H7 (cell line): ENCODE measurements at regions not wholly inside any gene's neighbourhood (a gene's known extent, or its start where the extent isn't known, plus 50 kb on each side); places are given as distances from the start of the nearest gene placed in this dataset.

Experiments
- DNase-seq: peaks from one replicate; pipeline ENCODE4 v3.0.0; 2012
- H3K27me3 ChIP-seq: 2 replicates; pipeline ENCODE4 v1.6.0; 2011; ENCODE audit warnings: mild to moderate bottlenecking, low read length; ENCODE audit not compliant: control insufficient read depth, insufficient read depth
- H3K36me3 ChIP-seq: replicated peaks from 2 replicates; pipeline ENCODE4 v1.5.1; 2011; ENCODE audit warnings: low read length; ENCODE audit not compliant: control insufficient read depth, insufficient read depth
- H3K4me3 ChIP-seq: 2 replicates; pipeline ENCODE4 v1.5.1; 2011; ENCODE audit warnings: low read depth, mild to moderate bottlenecking, control low read depth, low read length, moderate library complexity; ENCODE audit not compliant: insufficient read depth

GRCh38 chr10:91105269-91105668 lies 115.2 kb upstream of the PCGF5 start:
- Histone ChIP-seq H3K27me3 (no peaks in the 10 kb centered on the region), H3K36me3 (no peaks in the 10 kb centered on the region), H3K4me3 (no peak overlapping the region)
- DNase-seq = no peak

- Histone ChIP-seq H3K27me3 (no peaks in the 10 kb centered on the region), H3K4me3 (no peak overlapping the region), H3K36me3 (no peaks in the 10 kb centered on the region)
- DNase-seq = no peak
Measured at GRCh38 chr10:91108820-91109219, 111.6 kb upstream of the PCGF5 start.

GRCh38 chr10:91111060-91111459 lies 109.4 kb upstream of the PCGF5 start:
- Histone ChIP-seq H3K36me3 (no peaks in the 10 kb centered on the region), H3K4me3 (no peak overlapping the region)

GRCh38 chr10:91115618-91116390 lies 104.7 kb upstream of the PCGF5 start:
- Histone ChIP-seq H3K27me3 (no peaks in the 10 kb centered on the region), H3K4me3 (no peak overlapping the region), H3K36me3 (no peaks in the 10 kb centered on the region)
- DNase-seq = no peak

More at GRCh38 chr10:91111060-91111459, 109.4 kb upstream of the PCGF5 start:
- no peaks in the 10 kb centered on the region for H3K27me3 ChIP-seq
- no peak for DNase-seq

GRCh38 chr10:91117505-91117904 lies 103.0 kb upstream of the PCGF5 start:
- no peaks in the 10 kb centered on the region for H3K36me3 ChIP-seq
- no peak overlapping the region for H3K4me3 ChIP-seq
- DNase-seq = no peak
- no peaks in the 10 kb centered on the region for H3K27me3 ChIP-seq

GRCh38 chr10:91120348-91120747 lies 100.1 kb upstream of the PCGF5 start:
- Histone ChIP-seq H3K27me3 (no peaks in the 10 kb centered on the region), H3K36me3 (no peaks in the 10 kb centered on the region), H3K4me3 (no peak overlapping the region)
- no peak for DNase-seq

GRCh38 chr10:91123261-91123660 lies 97.2 kb upstream of the PCGF5 start:
- Histone ChIP-seq H3K4me3 (no peak overlapping the region), H3K36me3 (no peaks in the 10 kb centered on the region), H3K27me3 (no peaks in the 10 kb centered on the region)
- no peak for DNase-seq

- Histone ChIP-seq H3K27me3 (no peaks in the 10 kb centered on the region), H3K4me3 (no peak overlapping the region), H3K36me3 (no peaks in the 10 kb centered on the region)
- DNase-seq = no peak
Measured at GRCh38 chr10:91124016-91124415, 96.4 kb upstream of the PCGF5 start.

- Histone ChIP-seq H3K27me3 (no peaks in the 10 kb centered on the region), H3K36me3 (no peaks in the 10 kb centered on the region), H3K4me3 (no peak overlapping the region)
- DNase-seq = no peak
Measured at GRCh38 chr10:91126471-91126870, 94.0 kb upstream of the PCGF5 start.

GRCh38 chr10:91127341-91128082 lies 93.0 kb upstream of the PCGF5 start:
- Histone ChIP-seq H3K36me3 (no peaks in the 10 kb centered on the region), H3K27me3 (no peaks in the 10 kb centered on the region), H3K4me3 (no peak overlapping the region)
- no peak for DNase-seq

GRCh38 chr10:91135113-91135512 lies 85.3 kb upstream of the PCGF5 start:
- H3K36me3 ChIP-seq = no peaks in the 10 kb centered on the region
- no peaks in the 10 kb centered on the region for H3K27me3 ChIP-seq
- no peak overlapping the region for H3K4me3 ChIP-seq
- DNase-seq = no peak

- no peaks in the 10 kb centered on the region for H3K36me3 ChIP-seq
- no peak overlapping the region for H3K4me3 ChIP-seq
- H3K27me3 ChIP-seq = no peaks in the 10 kb centered on the region
- DNase-seq = no peak
Measured at GRCh38 chr10:91137011-91137643, 83.3 kb upstream of the PCGF5 start.

GRCh38 chr10:91137822-91138221 lies 82.6 kb upstream of the PCGF5 start:
- no peaks in the 10 kb centered on the region for H3K36me3 ChIP-seq
- H3K27me3 ChIP-seq = no peaks in the 10 kb centered on the region
- DNase-seq = no peak
- no peak overlapping the region for H3K4me3 ChIP-seq

GRCh38 chr10:91140995-91141549 lies 79.4 kb upstream of the PCGF5 start:
- Histone ChIP-seq H3K27me3 (no peaks in the 10 kb centered on the region), H3K4me3 (no peak overlapping the region), H3K36me3 (no peaks in the 10 kb centered on the region)
- DNase-seq = no peak

- no peak overlapping the region for H3K4me3 ChIP-seq
- DNase-seq = no peak
- H3K36me3 ChIP-seq = no peaks in the 10 kb centered on the region
- no peaks in the 10 kb centered on the region for H3K27me3 ChIP-seq
Measured at GRCh38 chr10:91144961-91145360, 75.5 kb upstream of the PCGF5 start.
